Renal cortical epithelial cell (primary cell): ENCODE measurements at regions not wholly inside any gene's neighbourhood (a gene's known extent, or its start where the extent isn't known, plus 50 kb on each side); places are given as distances from the start of the nearest gene placed in this dataset.

Experiments used
- DNase-seq: peaks from one replicate; pipeline ENCODE4 v3.0.0-alpha.2; 2011; ENCODE audit warnings: low read depth

DNA sequence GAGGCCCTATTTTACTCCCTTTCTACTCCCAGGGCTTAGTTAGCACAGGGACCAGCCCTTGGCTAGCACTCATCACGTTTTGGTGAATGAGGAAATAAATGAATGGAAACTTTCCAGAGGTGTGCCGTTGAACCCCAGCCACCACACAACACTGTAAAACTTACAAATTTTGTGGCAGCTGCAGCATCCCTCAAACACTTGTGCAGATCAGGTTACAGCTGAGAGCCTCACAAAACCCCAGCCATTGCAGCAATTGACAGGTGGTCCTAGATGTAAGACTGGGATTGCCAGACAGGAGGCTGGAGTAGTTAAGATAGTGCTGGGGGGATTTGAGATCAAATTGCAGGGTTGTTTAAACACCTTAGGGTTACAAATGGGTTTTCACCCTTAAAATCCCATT is 482.2 kb upstream of the KIF2A start:
- DNase-seq = no peak

DNA sequence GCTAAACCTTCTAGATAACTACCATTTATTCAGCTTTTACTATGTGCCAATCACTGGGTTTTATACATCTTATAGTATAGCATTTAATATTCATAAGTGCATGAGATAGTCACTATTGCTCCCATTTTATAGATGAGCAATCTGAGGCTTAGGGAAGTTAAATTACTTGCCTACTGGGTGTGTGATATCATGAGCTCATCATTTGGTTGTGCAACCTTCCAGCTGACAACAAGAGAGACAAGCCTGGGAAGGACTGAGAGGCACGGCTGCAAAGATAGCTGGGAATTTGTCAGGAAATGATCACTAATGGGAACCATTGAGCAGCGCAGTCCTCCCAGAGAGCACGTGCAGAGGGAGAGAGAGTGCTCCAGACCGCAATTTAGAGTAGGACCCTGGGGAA is 481.6 kb upstream of the KIF2A start:
- DNase-seq = no peak

DNA sequence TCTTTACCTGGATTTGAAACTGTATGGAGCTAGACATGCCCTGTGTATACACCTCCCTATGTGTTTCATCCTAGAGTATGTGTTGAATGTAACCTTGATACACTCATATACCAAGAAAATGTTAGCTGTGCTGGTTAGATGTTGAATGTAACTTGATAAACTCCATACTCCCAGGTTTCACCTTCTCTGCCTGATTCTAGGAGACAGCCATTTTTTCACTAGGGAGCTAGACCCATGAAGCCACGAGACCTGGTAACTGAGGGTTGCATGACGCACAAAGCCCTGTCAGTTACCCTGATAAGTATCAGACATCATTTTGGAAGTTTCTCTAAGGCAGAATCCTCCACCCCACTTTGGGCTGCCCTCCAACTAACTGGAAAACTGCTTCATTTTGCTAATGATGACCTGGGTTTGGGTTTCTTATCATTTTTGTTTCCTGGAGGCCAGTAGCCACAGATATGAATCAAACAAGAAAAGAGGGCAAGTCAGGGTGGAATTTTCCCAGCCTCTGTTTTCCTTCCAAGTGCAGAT is 478.5 kb upstream of the KIF2A start:
- DNase-seq = no peak

DNA sequence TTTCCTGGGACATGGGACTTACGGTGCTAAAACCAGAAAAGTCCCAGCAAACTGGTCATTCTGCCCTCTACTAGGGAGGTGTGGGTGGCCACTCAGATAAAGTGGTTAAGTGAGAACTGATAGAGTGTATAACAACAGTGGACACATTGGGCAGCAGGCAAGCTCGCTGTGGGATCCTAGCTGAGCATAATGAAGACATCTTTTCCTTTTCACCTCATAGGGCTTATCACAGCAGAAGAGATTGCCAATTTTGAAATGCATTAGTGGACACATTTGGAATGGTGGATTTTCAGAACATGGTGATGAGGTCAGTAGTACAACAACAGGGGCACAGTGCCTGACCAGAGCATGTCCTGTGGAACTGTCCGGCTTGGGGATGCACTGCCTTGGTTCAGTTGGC is 477.1 kb upstream of the KIF2A start:
- no peak for DNase-seq

DNA sequence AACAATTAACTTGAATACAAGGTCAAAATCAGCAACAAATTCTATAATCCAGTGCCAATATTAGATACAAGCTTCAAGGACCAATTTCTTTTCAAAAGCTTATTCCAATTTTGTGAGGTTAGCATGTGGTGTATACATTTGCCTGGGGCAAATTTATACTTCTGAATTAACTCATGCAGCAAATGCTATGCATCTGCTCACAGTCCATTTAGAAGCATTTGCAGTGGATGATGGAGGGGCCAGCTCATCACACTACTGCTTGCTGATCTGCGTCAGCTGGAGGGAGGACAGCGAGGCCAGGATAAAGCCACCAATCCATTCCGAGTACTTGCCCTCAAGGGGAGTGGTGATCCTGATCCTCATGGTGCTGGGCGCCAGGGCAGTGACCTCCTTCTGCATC is 474.3 kb upstream of the KIF2A start:
- DNase-seq = no peak

DNA sequence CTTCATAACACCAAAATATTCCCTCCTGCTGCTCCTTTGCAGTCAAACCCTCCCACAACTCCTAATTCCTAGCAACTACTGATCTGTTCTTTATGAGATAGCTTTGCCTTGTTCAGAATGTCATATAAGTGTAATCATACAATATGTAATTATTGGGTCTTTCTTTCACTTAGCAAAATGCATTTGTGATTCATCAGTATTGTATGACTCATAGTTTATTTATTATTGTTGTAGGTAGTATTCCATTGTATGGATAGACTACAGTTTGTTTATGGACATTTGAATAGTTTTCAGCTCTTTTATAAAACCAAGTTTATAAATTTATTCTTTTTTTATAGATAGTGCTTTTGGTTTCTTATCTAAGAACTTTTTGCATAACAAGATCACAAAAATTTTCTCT is 468.2 kb upstream of the KIF2A start:
- peak; percentile 4 for DNase-seq

DNA sequence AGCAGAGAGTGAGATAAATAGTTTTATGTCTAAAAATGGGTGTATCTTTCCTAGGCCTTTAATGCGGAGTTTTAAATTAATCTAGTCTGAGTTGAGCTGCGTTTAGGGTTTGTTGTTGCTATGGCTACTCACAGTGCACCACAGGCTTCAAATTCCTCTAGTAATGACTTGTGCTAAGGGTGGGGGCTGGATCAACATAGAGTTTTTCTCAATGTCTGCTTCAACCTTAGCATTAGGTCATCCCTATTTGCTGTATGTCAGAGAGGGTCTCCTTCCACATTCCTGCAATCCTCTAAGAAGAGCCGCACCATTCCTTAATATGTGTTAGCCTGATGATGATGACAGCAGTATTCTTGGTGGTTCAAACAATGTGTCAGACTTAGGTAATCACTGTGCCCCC is 465.6 kb upstream of the KIF2A start:
- DNase-seq = peak; percentile 57

DNA sequence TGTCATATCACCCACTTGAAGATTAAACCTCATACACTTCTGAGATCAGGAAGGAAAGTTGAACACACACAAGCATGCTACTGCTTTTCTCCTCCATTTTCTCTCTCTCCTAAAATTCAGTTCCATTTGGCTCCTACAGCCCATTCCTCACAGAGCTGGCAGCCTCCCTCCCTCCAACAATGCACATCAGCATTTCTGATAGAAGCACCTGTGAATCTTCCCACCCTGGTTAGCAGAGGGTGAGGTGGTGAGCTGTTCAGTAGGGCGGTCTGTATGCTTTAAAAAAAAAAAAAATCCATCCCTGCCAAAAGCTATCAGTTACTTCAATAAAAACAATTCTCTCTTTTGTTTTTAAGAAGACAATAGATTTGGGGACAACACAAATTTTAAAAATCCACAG is 463.2 kb upstream of the KIF2A start:
- no peak for DNase-seq

DNA sequence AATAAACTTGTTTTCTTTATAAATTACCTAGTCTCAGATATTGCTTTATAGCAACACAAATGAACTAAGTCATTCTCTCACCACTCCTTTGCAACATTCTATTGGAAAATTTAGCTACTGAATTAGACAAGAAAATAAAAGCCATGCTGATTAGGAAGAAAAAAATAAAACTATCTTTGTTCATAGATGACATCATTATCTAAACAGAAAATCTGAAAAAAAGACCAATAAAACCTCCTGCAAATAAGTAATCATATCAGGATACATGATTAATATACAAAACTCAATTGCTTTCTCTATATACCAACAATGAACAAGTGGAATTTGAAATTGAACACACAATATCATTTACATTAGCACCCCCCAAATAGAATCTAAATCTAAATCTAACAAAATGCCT is 455.3 kb upstream of the KIF2A start:
- DNase-seq = no peak

DNA sequence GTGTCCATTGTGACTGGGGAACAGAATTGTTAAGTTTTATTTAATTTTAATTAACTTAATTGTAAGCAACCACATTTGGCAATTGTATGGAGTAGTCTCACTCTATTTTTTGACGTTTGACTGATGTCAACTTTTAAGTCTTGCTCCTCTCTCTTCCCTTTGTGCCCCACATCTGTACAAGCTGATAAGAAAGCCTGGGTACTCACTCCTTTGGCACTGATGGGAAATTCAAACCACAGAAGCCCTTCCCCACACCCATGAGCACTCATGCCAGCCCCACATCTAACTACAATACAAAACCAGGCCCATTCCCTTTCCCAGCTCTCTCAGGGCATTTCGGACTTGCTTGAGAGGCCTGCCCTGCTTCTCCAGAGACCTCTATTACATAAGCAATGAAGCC is 451.5 kb upstream of the KIF2A start:
- no peak for DNase-seq

DNA sequence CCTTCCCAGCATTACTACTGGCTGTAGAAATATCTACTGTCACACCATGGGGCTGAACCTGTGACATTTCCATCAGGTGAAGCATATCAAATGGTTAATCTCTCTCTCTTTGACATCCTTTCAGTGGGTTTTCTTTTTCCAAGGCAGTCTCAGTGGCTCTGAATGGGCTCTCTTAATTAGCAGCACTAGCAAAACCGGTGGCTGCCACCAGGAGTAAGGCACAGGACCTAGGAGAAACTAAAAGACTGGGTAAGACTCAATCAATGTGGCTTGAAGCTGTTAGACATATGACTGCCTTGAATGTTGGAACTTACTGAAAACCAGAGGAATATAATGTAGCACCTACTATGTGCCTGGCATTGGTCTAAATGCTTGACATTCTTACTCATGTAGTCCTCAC is 445.0 kb upstream of the KIF2A start:
- DNase-seq = no peak

DNA sequence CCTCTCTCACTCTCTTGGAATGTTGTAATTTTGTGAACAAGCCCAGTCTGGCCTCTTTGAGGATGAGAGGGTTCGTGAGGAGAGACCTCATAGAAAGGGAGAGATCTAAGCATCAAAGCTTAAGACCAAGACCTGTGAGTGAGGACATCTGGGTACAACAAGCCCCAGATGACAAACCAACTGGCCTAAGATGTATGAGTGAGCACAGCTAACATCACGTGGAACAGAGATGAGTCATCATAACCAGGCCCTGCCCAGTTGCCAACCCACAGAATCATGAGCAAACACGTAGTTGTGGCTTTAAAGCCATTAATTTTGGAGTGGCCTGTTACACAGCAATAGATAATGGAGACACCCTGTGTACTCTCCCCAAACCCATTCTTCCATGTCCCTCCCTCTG is 439.1 kb upstream of the KIF2A start:
- DNase-seq = peak; percentile 90

DNA sequence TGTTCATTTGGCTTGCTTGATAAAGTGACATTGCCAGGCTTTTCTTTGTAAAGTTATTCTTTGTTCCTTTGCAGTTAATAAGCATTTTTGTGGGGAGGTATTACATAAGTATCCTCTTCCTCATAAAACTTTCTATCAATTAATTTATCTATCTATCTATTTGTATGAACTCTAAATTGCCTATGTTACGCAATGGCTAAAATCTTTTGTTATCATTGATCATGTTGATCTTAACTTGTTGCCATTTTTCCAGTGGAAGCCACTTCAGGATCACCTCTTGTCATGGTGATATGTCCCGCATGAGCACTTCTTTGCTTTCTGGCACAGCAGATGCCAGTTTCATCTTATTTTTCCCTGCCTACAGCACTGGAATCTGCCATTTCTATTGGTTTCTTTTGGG is 436.7 kb upstream of the KIF2A start:
- DNase-seq = no peak

DNA sequence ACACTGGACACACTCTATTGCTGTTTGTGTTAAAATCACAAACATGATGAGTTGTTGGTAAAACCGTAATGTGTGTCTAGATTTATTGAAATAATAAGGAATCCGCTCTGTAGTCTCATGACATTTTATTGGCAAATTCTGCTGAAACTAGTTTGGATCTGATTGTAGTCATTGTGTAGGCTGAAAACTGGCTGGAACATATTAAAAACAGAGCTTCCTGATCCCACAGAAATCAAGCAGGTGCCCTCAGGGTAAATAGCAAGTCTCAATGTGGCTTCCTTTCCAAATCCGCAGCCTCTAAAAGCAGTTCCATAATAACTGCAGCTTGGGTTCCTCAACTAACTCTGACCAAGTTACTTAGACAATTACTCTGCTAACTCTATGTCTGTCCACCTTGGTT is 427.5 kb upstream of the KIF2A start:
- DNase-seq = no peak

DNA sequence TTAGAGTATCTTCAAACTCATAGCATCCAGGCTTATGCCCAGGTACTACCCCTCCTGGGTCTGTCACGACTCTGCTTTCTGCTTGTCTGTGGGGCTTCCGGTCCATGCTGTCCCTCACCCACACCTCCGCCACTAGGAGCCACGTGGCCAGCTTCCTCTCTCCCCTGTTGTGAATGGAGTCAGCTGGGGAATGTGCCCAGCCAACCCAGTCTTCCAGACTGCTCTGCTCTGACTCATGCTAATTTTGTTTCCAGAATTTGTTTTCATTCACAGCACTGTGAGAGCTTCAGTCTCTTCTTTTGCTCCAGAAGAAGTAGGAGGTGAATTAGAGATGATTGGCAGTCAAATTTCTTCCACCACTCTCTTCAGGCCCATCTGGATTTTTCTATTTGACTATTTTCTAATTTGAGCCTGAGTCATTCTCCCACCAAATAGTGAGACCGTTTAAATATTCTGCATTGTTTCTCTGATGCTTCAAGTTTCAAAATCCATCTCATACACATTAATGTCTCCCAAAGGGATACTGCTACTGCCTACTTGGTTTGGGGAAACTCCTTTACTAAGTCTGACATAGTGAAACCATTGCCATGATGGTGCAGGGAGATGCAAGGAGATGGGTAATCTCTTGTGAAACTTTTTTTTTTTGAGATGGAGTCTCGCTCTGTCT is 424.1 kb upstream of the KIF2A start:
- peak; percentile 81 for DNase-seq

DNA sequence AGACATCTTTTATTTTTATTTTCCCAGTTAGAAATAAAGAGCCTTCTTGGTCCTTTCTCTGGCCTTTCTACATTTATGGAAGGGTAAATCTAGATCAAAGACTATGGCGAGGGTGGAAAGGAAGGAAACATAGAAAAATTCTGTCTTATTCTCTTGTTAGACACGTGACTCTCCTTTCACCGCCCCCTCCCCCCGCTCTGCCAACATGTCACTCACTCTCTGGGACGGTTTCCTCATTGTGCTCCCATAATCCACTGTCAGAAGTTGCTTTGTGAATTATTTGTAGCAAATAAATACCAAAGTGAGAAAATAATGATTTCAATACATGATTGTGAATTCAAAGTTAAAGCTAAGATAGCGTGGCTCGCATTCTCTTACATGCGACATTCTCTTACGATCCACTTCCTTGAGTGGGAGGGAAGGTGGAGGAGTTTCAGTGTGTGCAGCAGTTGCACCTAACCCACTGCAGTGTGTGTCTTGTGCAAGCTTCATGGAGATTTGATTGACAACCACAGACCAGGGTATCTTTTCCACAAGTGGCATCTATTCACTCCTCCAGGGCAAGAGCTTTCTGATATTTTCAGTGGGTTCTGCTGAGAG is 423.0 kb upstream of the KIF2A start:
- no peak for DNase-seq

DNA sequence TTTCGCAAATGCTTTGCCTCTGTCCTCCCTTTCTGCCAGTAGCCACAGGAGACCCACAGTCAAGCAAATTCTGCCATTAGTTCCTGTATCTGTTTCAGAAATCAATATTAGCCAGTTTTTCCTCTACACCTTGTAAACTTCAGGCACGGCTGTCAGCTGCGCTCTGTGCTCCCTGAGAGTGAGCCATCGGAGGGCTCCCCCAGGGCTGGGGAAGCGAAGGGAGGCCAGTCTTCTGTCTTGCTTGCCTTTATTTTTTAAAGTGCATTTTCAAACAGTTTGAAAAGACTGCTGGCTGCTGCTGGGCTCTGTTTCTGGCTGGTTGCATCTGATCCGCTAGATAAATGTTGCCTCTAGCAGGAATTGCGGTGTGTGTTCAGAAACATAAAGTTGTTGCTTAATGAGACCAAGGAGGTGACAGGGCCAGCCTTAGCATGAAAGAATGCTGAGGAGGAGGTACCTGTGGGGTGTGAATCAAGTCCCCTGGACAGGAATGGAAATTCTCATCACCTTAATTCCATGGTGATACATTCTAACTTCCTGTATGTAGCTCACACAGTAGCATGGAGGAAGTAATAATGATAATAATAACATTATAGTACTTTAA is 421.7 kb upstream of the KIF2A start:
- DNase-seq = peak; percentile 90

DNA sequence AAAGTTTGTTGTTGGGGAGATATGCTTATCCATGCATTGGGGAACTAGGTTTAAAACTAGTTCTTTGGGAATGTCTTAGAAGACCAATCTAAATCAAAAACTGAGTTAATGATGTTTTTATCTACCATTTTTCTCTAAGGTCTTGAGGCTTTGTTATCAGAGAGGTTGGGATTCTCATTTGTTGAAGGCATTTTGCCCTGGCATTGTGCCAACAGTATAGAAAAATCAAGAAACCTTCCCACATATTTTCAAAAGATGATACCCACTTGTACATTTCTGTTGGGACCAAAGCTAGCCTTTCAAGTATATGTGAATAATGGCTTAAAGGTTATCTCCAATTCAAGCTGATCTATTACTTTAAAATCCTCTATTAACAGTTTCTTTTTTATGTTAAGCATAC is 419.8 kb upstream of the KIF2A start:
- DNase-seq = no peak

DNA sequence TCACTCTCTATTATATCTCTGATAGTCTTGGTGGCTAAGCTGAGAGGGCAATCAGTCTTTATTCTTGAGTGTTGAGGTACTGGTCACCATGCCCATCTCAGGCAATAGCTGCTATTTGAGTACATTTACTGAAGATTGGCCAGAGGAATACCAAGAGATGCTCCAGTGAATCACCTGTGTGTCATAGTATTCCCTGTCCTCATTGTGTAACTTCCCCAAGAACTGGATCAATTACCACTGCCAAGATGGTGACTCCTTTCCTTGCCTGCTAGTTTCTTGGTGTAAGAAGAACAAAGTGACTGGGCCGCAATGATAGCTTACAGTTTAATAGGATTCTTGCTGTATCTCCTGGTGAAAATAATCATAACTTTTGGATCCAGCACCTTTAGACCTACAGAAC is 418.7 kb upstream of the KIF2A start:
- DNase-seq = peak; percentile 21

DNA sequence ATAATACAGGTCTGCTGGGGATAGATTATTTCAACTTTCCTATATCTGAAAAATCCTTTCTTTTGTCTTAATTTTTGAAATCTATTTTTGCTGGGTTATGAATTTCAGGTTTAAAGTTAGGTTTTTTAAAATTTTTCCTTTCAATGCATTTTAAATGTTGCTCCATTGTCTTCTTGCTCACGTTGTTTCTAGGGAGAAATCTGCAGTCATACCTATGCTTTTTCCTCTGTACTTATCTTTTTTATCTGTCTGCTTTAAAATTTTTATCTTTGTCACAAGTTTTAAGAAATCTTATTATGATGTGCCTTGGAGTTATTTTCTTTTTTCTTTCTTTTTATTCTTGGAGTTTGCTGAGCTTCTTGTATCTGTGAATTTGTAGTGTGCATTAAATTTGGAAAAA is 412.0 kb upstream of the KIF2A start:
- no peak for DNase-seq

DNA sequence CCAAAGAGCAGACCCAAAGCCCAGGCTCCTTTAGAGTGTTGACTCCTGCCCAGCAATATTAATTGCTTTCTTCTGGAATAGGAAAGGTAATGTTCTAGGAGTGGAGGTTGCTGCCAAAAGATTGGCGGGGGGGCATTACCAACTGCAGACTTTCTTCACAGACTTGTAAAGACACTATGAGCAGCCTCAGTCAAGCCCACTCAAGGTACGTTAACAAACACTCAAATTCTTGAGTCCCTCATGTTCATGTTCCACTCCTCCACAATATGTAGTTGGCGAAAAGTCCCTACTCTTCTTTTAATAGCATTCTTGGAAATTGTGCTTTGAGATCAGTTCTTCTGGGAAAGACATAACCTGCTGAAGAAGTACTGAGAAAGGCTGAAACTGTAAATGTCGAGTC is 409.2 kb upstream of the KIF2A start:
- no peak for DNase-seq

DNA sequence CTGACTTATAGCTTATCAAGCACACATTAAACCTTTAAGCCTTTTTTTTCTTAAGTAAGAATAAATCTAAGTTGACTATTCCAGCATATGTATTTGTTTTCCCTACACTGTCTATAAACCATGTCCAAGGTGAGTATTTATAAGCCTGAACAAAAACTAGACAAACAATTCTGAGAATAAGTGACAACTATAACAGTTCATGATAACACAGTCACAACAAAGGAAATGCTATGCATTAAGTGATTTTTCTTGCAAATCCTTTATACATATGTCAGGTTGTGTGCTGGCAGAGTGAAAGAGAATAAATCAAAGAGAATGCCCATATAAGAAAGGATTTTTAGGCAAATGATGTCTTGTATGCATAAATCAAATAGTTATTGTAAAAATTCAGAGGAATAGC is 408.8 kb upstream of the KIF2A start:
- no peak for DNase-seq

DNA sequence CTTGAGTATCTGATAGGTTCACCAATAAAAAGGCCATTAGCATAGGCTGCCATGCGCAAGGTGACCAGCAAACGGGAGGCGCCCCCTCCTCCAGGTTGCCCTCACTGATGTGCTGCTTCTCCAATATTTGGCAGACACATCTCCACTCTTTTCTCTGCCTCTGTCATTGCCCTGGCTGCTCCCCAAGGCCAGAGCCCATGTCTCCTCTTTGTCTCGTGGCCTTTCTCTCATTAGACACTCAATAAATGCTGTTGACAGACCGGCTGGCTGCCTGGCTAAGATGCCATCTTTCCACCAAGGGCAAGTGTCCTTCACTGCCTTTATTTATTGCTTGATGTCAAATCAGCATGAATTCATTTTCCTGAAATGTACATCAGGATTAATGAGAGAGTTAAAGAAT is 404.0 kb upstream of the KIF2A start:
- DNase-seq = no peak

DNA sequence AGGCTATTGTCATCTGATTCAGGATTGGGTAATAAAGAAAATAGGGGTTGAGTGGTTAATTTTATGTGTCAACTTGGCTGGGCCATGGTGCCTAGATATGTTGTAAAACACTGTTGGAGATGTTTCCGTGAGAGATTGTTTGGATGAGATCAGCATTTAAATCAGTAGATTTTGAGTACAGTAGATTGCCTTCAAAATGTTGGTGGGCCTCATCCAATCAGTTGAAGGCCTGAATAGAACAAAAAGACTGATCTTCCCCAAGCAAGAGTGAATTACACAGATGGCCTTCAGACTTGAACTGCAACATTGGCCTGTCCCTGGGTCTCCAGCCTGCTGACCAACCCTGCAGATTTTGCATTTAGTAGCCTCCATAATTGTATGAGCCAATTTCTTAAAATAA is 401.3 kb upstream of the KIF2A start:
- DNase-seq = no peak
